ENCODE measurements at regions not wholly inside any gene's neighbourhood (a gene's known extent, or its start where the extent isn't known, plus 50 kb on each side); places are given as distances from the start of the nearest gene placed in this dataset.
"Not testable (repeated sequence)": the region's sequence is repeated elsewhere in the genome, so short reads cannot be mapped to it uniquely, and the experiment has no call there.

DNA sequence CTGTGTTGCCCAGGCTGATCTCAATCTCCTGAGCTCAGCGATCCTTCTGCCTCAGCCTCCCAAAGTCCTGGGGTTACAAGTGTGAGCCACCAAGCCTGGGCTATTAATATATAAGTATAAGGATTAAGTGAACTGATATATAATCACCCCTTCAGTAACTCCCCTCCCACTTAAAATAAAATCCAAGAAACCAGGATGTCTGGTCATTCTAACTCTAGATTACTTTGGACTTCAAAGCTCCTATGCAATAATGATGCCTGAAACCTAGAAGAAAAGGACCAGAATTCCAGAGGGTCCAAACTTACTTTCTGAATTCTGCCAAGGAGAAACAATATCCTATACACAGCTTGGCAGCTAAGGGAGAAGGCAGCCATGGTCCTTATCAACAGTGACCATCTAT, 206.8 kb upstream of the ZNF217 start:
- DNase-seq (ENCODE audit: low read depth) = no peak

DNA sequence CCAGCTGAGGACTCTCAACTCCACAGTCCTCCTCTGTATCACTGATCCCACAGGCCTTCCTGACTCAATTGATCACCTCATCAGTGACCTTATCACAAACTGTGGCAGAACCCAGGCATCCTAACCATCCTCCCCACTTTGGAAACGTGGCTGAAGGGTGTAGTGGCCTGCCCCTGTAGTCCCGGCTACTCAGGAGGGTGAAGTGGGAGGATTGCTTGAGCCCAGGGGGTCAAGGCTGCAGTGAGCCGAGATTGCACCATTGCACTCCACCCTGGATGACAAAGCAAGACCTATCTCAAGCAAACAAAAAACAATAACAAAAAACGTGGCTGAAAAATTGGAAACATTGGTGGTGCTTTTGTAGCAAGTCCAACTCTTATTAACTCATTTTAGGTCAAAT, 203.4 kb upstream of the ZNF217 start:
- no peak for DNase-seq (ENCODE audit: low read depth)

DNA sequence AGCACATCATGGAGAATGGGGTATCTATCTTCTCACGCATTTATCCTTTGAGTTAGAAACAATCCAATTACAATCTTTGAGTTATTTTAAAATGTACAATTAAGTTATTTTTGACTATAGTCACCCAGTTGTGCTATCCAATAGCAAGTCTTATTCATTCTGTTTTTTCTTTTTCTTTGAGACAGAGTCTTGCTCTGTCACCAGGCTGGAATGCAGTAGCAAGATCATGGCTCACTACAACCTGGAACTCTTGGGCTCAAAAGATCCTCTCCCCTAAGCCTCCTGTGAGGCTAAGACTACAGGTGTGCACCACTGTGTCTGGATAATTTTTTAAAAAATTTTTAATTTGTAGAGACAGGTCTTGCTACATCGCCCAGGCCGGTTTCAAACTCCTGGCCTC, 201.5 kb upstream of the ZNF217 start:
- DNase-seq (ENCODE audit: low read depth) = no peak

DNA sequence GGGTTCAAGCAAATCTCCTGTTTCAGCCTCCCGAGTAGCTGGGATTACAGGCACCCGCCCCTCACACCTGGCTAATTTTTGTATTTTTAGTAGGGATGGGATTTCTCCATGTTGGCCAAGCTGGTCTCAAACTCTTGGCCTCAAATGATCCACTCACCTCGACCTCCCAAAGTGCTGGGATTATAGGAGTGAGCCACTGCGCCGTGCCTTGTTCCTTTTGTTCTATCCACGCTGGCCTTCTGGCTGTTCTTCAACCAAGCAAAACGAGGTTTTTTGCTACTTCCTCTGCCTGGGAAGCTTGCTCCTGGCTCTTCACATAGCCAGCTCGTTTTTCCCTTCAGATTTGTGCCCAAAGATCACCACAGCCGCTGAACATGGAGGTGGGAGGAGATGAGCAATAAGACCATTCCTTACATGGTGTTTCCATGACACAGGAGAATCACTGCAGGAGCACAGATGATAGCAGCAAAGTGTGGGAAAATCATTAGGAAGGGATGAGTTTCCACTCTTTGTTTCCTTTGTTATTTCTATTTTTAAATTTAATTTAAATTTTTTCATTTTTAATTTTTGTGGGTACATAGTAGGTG, 201.0 kb upstream of the ZNF217 start:
- no peak for DNase-seq (ENCODE audit: low read depth)

DNA sequence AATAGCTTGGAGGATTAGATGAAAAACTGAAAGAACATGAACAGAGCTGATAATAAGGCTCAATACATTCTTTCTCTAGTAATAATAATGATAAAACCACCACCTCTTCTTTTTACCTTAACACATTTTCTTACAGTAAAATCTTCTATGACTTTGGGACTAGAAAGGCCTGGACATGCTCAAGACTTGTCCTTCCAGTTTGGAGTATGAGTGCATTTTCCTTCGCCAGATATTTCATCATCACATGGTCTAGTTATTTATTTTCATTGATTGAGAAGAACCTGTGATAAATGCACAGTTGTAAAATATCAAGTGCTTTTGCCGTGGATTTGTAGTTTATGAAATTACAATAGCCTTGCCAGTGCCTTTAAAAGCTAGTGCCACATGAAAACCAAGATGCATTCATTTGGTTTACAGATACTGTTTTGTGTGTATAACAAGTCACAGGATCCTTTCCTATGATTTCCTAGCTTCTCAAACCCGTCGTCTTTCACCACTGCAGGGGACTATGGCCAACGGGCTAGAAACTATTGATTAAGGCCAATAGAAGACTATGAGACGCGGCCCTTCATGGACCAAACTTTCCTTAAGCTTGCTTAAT, 200.2 kb upstream of the ZNF217 start:
- no peak for DNase-seq (ENCODE audit: low read depth)

DNA sequence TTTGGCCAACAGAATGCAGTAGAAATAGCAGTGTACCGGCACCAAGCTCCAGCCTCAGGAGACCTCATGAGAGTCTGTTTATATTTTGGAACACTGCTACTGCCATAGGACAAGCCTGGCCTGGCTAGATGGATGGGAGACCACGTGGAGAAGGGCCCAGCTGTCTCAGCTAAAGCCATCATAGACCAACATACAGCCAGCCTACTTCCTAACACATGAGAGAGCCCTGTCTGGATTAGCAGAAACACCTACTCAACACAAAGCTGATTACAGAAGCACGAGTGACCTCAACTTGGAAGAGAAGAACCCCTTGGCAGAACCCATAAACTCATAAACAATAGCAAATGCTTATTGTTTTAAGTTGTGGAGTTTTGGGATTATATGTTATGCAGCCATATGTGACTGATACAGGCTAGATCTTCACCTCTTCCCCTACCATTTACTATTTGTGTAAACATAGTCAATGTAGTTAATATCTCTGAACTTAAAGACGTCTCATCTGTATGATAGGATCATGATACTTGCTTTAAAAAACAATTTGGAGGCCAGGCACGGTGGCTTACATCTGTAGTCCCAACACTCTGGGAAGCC, 199.4 kb upstream of the ZNF217 start:
- no peak for DNase-seq (ENCODE audit: low read depth)

DNA sequence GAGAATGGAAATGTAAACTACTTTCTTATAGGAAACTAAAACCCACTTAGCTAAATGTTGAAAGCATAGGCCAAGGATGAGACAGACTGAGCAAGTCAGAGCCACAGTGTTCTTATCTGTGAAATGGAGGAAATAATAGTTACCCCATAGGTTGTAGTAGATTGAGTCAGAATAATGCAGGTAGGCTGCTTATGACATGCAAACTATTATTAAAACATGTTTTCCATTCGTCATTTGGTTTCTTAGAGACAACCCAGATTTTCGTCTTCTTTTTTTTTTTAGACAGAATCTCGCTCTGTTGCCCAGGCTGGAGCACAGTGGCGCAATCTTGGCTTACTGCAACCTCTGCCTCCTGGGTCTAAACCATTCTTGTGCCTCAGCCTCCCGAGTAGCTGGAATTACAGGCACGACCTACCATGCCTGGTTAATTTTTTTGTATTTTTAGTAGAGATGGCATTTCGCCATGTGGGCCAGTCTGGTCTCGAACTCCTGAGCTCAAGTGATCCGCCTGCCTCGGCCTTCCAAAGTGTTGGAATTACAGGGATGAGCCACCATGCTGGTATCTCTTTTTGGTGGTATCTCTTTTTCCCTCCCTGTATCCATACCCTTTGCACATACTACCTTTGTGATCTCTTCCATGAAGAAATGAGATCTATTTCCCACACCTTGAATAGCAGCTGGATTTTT, 196.5 kb upstream of the ZNF217 start:
- DNase-seq (ENCODE audit: low read depth) = no peak

DNA sequence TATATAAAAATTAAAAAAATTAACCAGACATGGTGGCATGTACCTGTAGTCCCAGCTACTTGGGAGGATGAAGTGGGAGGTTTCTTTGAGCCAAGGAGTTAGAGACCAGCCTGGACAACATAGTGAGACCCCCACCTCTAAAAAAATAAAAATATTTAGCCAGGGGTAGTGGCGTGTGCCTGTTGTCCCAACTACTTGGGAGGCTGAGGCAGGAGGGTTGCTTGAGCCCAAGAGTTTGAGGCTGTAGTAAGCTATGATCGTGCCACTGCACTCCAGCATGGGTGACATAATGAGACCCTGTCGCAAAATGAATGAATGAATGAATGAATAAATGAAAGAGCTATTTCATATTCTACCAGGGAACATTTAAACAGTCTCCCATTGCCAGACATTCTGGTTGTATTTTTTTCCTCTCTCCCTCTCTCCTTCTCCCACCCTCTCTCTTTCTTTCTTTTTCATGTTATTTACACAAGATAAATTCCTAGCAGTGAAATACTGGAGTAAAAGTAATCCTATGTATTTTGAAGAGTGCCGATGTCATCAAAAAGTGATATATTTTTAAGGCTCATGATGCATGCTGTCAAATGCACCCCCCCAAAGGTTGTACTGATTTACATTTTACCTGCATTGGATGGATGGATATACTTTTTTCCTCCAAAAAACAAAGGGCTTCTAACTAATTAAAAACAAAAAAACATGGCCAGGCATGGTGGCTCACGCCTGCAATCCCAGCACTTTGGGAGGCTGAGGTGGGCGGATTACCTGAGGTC, 194.8 kb upstream of the ZNF217 start:
- DNase-seq (ENCODE audit: low read depth) = no peak

DNA sequence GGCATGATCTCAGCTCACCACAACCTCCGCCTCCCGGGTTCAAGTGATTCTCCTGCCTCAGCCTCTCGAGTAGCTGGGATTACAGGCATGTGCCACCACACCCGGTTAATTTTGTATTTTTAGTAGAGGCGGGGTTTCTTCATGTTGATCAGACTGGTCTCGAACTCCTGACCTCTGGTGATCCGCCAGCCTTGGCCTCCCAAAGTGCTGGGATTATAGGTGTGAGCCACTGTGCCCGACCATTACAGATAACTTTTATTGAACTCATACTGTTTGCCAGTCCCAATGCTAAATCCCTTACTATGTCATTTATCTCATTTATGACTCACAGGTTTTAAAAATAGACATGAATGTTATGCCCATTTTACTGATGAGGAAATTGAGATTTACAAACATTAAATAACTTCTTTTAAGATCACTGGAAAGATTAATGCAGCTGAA, 193.9 kb upstream of the ZNF217 start:
- DNase-seq (ENCODE audit: low read depth) = not testable (repeated sequence)

DNA sequence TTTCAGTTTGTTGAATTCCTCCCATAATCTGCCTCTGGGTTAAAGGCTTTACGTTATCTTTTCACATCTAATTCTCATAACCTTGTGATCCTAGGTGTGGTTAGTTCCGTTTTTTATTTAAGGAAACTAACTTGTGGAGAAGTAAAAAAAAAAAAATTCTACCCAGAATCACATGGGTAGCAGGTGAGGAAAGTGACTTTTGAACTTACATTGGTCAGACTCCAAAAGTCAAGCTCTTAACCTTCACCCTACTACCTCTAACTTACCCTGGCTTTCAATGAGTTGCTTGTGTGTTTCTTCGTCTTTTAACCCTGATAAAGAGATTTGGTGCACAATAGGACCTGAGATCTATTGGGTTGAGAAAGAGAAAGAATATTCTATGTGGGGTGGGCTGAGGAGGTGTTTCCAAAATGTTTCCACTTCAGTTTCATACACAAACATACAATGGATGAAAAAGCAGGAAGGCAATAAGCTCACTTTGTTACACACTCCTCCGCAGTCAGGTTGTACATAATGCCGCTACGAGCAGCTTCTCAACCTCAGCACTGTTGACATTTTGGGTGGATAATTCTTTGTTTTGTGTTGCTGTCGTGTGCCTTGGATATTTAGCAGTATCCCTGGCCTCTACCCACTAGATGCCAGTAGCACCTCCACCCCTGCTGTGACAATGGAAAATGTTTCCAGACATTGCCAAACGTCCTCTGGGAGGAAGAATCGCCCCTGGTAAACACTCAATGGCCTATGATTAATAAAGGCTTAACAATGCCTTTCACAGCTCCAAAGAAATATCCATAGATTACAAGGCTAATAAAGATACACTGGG, 193.0 kb upstream of the ZNF217 start:
- DNase-seq (ENCODE audit: low read depth) = no peak

DNA sequence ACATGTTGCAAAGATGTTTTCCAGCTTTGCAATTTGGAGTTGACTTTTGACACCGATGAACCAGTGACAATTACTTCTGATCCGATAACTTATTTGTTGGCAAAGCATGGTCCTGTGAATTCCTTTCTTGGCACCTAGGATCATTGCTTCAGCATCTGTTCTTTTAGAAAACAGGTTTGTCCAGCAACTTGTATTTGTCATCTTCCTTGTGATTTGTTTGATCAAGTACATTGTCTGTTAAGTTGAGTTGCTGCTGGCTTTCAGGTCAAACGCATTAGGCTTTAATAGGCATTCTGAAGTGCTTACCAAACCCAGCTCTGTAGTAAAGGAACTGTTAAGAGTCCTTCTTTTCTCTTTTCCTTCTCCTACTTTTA, 192.4 kb upstream of the ZNF217 start:
- DNase-seq (ENCODE audit: low read depth) = no peak

DNA sequence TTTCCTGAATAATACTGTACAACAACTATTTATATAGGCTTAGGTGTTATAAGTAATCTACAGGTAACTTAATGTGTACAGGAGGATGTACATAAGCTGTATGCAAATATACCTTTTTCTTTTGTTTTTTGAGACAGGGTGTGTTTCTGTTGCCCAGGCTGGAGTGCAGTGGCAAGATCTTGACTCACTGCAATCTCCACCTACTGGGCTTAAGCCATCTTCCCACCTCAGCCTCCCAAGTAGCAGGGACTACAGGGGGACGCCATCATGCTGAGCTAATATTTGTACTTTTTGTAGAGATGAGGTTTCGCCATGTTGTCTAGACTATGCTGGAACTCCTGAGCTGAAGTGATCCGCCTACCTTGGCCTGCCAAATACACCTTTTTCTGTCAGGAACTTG, 191.7 kb upstream of the ZNF217 start:
- DNase-seq (ENCODE audit: low read depth) = no peak

DNA sequence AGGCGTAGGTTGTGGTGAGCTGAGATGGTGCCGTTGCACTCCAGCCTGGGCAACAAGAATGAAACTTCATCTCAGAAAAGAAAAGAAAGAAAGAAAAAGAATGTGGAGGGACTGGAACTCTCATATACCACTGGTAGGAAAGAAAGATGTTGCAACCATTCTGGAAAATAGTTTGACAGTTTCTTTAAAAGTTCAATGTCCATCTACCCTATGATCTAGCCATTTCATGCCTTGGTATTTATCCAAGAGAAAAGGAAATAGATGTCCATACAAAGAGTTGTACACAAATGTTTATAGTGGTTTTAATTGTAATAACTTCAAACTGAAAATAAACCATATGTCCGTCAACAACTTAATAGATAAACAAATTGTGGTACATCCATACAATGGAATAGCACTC, 190.1 kb upstream of the ZNF217 start:
- no peak for DNase-seq (ENCODE audit: low read depth)

DNA sequence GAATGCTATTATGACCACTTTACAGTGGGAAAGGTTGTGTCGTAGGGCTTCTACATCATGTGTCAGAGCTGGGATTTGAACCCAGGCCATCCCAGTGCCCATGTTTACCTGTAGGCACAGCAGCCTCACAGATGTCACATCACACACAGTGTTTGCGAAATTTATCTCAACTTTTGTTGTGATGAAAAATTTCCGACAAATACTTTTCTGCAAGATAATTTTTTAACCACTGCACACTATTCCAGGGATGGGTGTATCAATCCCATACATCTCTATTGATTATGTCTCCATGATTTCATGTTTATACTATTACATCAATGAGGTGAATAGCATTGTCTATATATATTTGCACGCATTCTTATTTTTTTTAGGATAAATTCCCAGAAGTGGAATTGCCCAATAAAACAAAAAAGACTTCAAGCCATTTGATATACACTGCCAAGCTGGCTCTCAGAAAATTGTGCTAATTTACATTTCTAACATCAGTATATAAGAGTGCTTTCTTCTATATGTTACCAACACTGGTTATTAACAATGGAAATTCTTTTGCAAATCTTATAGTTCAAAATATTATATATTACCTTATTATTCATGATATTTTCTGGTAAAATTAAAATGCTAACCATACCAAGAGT, 189.1 kb upstream of the ZNF217 start:
- no peak for DNase-seq (ENCODE audit: low read depth)

DNA sequence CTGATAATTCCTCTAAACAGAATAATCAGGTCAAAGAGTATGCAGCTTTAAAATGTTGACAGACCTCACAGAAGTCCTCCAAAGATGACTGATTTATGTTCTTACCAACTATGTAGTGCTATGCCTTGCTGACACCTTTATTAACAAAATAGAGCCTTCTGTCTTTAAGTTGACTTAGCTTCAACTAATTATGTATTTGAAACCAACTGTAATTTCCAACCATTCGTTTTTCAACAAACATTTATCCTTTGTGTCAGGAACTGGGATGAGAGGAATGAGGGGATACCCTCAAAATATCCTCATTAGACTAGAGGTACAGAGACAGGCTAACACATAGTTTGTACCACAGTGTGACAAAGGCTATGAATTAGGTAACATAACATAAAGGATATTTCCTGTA, 186.2 kb upstream of the ZNF217 start:
- DNase-seq (ENCODE audit: low read depth) = no peak

DNA sequence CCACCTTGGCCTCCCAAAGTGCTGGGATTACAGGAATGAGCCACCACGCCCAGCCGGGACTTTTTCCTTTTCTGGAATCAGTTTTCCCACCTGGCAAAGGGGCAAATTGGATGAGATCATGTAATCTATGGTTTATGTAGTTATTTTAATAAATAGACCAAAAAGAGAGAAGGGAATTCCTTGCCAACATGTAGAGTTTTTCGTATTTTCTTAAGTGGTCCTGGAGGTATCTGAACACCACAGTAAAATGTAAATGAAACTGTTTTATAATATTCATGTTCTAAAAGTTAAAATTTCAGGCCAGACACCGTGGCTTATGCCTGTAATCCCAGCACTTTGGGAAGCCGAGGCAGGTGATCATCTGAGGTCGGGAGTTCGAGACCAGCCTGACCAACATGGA, 185.1 kb upstream of the ZNF217 start:
- DNase-seq (ENCODE audit: low read depth) = no peak

DNA sequence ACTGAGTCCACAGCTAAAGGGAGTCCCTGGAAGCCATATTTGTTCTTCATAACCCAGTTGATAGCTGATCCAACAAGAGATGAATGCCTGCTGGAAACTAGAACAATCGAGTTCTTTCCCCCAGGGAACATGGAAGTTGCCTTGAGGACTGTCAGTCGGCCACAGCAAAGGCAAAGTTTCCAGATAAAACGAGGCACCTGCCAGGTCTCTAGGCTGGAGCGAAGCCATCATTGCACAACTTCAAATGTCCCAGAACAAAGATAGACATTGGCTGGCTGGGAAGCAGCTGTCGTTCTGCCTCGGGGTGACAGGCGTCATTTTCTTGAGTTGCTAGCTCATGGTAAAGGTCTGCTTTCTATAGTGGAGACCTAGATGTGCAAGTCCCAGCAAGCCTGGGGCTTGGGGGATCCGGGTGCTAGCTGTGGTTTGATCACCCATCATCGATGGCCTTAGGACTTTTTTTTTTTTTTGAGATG, 184.4 kb upstream of the ZNF217 start:
- DNase-seq (ENCODE audit: low read depth) = no peak

DNA sequence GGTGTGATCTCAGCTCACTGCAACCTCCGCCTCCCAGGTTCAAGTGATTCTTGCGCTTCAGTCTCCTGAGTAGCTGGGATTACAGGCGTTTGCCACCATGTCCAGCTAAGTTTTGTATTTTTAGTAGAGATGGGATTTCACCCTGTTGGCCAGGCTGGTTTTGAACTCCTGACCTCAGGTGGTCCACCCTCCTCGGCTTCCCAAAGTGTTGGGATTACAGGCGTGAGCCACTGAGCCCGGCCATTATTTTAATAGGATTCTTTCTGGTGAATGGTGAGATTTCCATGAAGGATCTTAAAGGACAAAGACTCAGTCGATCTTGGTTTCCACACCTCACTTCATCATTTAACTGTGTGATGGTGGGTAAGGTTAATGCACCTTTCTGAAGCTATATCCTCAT, 183.8 kb upstream of the ZNF217 start:
- DNase-seq (ENCODE audit: low read depth) = not testable (repeated sequence)

DNA sequence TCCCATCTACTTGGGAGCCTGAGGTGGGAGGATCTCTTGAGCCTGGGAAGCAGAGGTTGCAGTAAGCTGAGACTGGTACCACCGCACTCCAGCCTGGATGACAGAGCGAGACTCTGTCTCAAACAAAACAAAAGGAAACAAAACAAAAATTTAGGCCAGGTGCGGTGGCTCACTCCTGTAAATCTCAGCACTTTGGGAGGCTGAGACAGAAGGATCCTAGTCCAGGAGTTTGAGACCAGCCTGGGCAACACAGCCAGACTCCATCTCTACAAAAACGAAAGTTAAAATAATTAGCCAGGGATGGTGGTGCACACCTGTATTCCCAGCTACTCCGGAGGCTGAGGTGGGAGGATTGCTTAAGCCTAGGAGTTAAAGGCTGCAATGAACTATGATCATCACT, 183.2 kb upstream of the ZNF217 start:
- no peak for DNase-seq (ENCODE audit: low read depth)

DNA sequence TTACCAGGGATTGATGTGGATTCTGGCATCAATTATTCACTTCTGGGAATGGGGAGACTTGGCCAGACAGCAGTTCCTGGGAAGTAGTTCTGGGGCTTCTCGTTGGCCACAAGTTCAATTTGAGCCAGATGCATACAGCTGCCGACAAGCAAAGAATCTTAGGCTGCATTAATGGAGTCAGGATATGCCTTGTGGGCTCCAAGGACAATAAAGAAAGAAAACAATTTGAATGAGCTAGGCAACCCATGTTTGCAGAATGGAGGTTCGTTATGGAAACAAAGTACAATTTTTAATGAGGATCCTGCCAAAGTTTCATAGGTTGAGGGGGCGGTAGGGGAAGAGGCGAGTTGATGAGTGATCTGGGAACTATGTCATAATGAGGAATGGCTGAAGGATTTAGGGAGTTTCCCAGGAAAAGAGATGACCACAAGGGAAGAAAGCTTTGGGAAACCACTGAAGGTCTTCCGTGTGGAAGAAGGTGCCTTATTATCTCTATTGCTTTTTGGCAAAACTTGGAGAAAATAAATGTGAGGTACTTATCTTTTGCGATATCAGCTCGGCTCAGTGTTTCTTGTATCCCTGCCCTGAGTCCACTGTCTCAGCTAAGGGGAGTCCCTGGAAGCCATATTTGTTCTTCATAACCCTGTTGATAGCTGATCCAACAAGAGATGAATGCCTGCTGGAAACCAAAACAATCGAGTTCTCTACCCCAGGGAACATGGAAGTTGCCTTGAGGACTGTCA, 181.0 kb upstream of the ZNF217 start:
- DNase-seq (ENCODE audit: low read depth) = no peak

Data from T-helper 22 cell (primary cell).